ENCODE measurements at regions not wholly inside any gene's neighbourhood (a gene's known extent, or its start where the extent isn't known, plus 50 kb on each side); places are given as distances from the start of the nearest gene placed in this dataset.

GRCh38 chr16:72428681-72429376 is 256.9 kb upstream of the PMFBP1 start:
- TF ChIP-seq EP300 (IDR thresholded peaks at IDR 0.05) (no peak), POLR2AphosphoS5 (IDR thresholded peaks at IDR 0.05) (no peak), POLR2A (IDR thresholded peaks at IDR 0.05) (no peak)
- TF ChIP-seq, protein P1, sequence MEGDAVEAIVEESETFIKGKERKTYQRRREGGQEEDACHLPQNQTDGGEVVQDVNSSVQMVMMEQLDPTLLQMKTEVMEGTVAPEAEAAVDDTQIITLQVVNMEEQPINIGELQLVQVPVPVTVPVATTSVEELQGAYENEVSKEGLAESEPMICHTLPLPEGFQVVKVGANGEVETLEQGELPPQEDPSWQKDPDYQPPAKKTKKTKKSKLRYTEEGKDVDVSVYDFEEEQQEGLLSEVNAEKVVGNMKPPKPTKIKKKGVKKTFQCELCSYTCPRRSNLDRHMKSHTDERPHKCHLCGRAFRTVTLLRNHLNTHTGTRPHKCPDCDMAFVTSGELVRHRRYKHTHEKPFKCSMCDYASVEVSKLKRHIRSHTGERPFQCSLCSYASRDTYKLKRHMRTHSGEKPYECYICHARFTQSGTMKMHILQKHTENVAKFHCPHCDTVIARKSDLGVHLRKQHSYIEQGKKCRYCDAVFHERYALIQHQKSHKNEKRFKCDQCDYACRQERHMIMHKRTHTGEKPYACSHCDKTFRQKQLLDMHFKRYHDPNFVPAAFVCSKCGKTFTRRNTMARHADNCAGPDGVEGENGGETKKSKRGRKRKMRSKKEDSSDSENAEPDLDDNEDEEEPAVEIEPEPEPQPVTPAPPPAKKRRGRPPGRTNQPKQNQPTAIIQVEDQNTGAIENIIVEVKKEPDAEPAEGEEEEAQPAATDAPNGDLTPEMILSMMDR (IDR thresholded peaks at IDR 0.05) = no peak

Measured in sigmoid colon (tissue), 4 donors.